HG02884 (cell line): ENCODE measurements at regions not wholly inside any gene's neighbourhood (a gene's known extent, or its start where the extent isn't known, plus 50 kb on each side); places are given as distances from the start of the nearest gene placed in this dataset.

Experiments
- ATAC-seq: cut with Tn5 transposase; IDR thresholded peaks from one replicate; pipeline ENCODE4 v1.9.1; 2021; ENCODE audit warnings: mild to moderate bottlenecking, moderate library complexity; ENCODE audit not compliant: unreplicated experiment

DNA sequence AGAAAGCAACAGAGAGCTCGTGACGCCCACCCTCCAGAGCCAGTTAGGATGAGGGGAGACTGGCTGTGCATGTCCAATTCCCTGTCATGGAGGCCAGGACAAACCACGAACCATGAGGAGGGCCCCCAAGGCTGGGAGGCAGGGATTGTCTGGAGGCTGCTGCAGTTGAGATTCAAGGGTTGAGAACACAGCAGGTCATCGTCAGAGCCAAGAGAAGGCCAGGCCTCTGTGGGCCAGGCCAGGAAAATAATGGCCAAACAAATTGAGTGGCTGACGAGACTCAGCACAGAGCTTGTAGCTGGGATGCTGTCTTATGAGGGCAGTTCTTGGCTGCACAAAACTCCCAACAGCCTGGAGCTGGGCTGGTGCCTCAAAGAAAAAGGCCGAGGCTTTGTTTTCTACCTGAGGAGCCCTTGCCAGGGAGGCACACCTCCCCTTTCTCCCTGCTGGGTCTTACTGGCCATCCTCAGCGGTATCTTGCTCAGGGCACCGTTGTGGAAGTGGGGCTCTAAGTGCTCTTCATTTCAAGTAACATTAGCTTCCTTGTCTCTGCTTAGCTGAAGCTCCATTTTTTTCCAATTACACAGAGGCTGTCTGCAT lies 665.9 kb downstream of the BCL11B start:
- ATAC-seq, result no peak

DNA sequence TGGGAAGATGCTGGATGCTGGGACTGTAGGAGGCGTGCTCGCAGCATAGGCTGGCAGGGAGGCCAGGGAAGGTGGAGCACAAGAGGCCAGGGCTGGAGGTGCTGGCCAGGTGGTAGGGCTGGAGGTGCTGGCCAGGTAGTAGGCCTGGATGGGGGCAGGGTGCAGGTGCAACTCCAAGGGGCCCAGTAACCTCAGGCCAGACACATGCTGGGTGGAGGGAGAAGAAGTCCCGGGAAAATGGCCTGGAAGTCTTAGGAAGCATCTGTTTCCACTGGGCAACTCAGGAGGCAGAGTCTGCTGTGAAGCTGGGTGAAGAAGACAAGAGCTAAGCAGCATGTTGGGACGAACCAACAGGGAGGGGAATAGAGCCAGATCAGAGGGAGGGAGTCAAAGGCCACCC lies 665.2 kb downstream of the BCL11B start:
- no peak for ATAC-seq

DNA sequence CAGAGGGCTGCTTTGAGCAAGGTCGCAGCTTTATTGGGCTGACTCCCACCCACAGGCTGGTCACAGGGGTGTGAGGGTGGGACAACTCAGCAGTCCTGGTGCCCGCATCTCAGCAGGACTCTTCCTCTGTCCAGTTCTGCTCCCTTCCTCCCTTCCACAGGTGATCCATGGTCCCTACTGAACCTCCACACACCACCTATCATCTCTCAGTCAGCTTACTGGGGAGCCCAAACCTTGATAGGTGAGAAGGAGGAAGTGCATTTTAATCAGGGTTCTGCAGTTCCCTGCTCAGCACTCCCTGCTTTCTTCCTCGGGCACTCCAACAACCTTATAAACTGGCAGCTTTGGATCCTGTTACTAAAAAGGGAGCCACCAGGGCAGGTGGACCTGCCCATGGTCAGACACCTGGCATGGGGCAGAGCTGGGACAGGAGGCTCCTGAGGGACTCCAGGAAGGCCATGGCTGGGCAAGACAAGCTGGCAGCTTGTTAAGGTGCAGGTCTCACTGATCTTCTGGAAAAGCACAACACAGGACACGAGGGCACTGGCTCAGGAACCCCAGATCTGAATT lies 664.6 kb downstream of the BCL11B start:
- ATAC-seq, result no peak

DNA sequence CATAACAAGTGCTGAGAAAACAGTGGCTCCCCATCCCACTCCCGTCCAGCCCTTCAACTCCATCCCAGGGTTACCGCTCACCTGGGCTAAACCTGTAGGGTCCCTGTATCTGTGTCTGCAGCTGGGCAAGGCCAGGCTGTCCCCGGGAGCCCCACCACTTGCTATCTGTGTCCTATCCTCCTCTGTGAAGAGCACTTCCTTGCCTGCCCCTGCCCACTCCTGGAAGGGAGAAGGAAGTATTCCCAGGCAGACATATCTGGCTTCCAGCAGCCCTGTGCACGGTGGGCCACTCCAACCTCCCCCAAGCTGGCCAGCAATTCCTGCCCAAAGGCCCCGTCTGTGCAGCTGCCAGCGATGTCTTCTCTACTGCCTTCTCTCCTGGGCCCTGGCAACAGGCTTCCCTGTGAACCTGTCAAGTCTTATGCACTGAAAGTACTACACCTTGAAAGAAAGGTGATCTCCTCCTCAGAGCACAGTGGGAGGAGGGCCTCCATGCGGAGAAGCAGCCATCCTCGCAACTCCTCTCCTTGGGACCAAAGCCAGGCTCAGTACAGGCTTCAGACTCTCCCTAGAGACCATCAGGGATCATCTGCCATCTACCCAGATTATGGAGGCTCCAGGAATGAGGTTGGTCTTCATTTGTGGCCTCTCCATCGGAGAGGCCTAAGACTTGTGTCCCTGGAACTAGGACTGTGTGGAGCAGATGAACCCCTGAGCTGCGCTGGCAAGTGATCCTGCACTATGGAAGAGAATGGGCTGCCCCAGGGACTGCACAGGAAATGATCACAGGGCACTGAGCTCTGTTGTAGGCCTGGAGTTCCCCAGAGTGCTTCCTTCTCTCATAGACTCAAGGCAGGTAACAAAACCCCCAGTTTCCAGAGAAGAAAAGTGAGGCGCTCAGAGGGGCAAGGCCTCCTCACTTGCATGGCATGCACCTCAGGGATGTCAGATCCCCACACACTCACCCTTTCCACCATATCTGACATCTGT lies 663.6 kb downstream of the BCL11B start:
- ATAC-seq, result no peak

GRCh38 chr14:98612434-98613200 lies 659.4 kb downstream of the BCL11B start:
- no peak for ATAC-seq

- no peak for ATAC-seq
Observed at GRCh38 chr14:98614741-98615140, 657.3 kb downstream of the BCL11B start.

GRCh38 chr14:98622208-98623051 lies 649.6 kb downstream of the BCL11B start:
- ATAC-seq, result no peak

DNA sequence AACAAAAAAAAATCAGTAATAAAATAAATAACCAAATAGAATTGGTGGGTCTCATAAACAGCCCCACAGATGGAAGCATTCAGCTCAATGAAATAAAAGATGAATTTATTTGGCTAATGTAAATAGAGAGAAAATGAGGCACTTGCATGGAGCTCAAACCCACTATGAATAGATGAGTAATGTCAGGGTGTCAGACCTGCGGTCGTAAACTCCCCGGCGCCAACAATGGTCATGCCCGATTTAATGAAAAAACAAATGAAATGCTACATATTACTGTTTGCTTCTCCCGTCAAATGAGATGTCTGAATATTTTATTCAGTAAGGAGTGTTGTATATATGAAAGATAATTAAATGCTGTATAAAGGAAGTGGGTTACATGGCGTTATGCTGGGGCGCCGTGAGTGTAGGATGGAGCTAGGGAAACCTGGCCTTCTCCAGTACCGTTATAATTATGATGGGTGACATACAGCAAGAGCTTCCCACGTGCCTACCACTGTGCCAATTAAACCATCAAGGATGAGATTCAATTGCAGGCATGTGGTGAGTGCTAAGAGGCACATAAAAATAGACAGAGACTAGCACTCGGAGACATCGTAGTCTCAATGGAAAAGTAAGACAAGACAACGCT lies 648.1 kb downstream of the BCL11B start:
- ATAC-seq, result no peak

- ATAC-seq, result no peak
Observed at GRCh38 chr14:98633380-98633779, 638.6 kb downstream of the BCL11B start.

DNA sequence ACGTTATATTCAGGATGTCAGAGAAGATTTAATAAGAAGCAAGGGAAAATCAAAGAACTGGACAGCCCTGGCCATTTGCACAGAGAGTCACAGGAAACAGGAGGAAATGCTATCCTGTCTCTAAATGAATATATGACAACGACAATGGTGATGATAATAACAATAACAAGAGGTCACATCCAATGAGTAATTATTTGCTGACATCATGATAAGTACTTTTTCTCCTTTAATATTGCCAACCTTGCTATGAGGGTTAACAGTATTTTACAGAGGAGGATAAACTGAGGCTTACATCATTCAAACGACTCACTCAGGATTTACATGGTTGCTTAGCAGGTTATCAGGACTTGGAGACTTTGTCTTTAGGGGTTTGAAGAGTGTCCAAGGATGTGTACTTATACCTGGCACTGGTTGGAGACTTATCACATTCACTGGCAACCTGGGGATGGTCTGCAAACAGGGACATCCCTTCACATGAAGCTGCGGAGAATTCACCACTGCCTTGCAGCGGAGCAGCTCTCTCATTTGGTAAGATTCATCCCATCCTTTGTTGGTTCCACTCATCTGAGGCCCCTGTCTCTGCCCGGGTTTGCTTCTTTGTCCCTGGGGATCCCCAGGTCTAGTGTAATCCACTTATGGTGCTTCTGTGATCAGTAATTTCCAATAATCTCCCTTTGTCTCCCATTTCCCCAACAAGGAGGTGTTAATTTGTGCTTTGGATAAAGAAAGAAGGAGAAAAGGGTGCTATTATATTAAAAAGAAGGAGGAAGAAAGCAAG lies 637.8 kb downstream of the BCL11B start:
- no peak for ATAC-seq

- no peak for ATAC-seq
Observed at GRCh38 chr14:98638366-98638765, 633.6 kb downstream of the BCL11B start.

DNA sequence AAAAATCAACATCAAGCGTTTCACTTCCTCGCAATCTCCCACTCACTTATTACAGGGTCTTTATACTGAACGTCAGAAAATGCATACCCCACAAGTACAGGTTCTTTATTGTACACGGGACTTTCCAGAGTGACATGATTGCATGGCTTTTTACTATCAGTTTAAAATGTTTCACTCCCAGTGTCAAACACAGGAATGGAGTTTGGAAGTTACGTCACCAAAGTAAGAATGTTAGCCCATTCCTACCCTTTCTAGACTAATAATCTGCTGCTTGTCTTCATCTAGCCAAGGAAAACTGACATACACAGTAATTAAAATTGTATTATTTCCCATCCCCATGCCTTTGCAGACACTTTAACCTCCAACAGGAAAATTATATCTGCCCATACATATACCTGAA lies 624.2 kb downstream of the BCL11B start:
- ATAC-seq, result no peak

GRCh38 chr14:98651037-98651436 lies 621.0 kb downstream of the BCL11B start:
- ATAC-seq, result no peak

DNA sequence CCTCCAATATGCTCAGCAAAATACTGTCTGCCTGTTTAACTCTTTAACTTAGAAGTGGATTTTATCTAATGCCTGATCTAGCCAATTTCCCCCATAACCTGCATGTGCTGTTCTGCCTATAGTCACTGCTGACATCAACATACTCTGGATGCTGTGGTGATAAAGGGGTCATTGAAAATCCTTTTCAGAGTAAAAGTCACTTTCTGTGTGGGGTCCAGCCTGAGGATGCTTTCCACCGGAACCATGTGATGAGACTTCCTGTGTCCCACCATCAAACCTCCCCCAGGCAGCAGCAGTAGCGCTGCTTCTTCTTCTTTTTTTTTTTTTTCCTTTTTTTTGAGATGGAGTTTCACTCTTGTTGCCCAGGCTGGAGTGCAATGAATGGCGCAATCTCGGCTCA lies 607.0 kb downstream of the BCL11B start:
- no peak for ATAC-seq

DNA sequence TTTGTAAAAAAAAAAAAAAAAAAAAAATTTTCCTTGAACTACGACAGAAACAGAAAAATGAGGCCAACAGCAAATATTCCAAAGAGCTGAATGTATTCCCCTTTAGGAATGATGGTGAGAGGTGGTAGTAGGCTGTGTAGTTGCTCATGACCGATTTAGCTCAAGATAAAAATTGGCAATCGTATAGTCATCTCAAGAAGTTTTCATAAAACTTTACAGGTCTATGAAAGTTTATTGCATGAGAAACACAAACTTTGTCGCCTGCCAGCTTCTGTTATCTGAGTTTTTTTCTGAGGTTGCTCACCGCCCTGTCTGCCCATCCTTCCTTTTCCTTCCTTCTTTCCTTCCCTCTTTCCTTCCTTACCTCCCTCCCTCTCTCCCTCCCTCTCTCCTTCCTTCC lies 605.5 kb downstream of the BCL11B start:
- ATAC-seq, result no peak

DNA sequence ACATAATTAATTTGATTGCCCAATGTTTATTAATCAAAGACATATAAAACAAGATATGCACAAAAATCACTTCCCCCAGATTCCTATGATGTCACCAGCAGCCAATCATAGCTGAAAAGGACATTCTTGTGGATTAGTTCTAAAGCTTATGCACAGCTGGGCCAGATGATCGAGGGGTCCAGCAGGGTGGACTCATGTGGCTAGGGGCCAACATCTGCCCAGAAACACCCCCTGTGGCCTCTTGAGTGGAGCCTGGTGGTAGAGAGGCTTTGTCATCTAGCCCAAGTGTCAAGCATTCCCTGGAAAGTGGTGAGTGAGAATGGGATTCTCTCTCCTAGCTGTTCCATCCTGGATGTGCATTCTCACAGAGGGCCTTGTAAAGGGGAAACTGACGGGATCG lies 590.0 kb downstream of the BCL11B start:
- ATAC-seq, result no peak

- ATAC-seq, result no peak
Observed at GRCh38 chr14:98682726-98683125, 589.3 kb downstream of the BCL11B start.

GRCh38 chr14:98684468-98684867 lies 587.5 kb downstream of the BCL11B start:
- no peak for ATAC-seq

GRCh38 chr14:98685725-98686124 lies 586.3 kb downstream of the BCL11B start:
- no peak for ATAC-seq
